ENCODE measurements at regions not wholly inside any gene's neighbourhood (a gene's known extent, or its start where the extent isn't known, plus 50 kb on each side); places are given as distances from the start of the nearest gene placed in this dataset.

GRCh38 chr4:100041646-100042045 is 91.6 kb upstream of the H2AZ1 start:
- no peaks in the 10 kb centered on the region for H3K4me1 ChIP-seq (ENCODE audit: control insufficient read depth, insufficient read depth, low read length)
- H3K27ac ChIP-seq (ENCODE audit: extremely low read depth, low read depth, low read length), result no peak overlapping the region
- TF ChIP-seq ZNF670 (tag by site-specific recombination; IDR thresholded peaks at IDR 0.05; ENCODE audit: low read depth) (no peak), ZNF223 (tag by site-specific recombination; IDR thresholded peaks at IDR 0.05) (no peak), ZNF473 (tag by site-specific recombination; IDR thresholded peaks at IDR 0.05) (no peak), ZNF423 (tag by site-specific recombination; IDR thresholded peaks at IDR 0.05) (no peak), ZNF37A (tag by site-specific recombination; IDR thresholded peaks at IDR 0.05) (no peak), HOXD13 (CRISPR knock-in tag; IDR thresholded peaks at IDR 0.05; ENCODE audit: borderline replicate concordance) (no peak), ZNF677 (tag by site-specific recombination; IDR thresholded peaks at IDR 0.05) (no peak), ZNF510 (tag by site-specific recombination; IDR thresholded peaks at IDR 0.05; ENCODE audit: insufficient replicate concordance) (no peak), ZNF837 (tag by site-specific recombination; IDR thresholded peaks at IDR 0.05) (no peak), ZSCAN23 (tag by site-specific recombination; IDR thresholded peaks at IDR 0.05) (no peak), OSR2 (tag by site-specific recombination; IDR thresholded peaks at IDR 0.05) (no peak), ZFP37 (tag by site-specific recombination; IDR thresholded peaks at IDR 0.05) (no peak)
- TF ChIP-seq, protein P1, sequence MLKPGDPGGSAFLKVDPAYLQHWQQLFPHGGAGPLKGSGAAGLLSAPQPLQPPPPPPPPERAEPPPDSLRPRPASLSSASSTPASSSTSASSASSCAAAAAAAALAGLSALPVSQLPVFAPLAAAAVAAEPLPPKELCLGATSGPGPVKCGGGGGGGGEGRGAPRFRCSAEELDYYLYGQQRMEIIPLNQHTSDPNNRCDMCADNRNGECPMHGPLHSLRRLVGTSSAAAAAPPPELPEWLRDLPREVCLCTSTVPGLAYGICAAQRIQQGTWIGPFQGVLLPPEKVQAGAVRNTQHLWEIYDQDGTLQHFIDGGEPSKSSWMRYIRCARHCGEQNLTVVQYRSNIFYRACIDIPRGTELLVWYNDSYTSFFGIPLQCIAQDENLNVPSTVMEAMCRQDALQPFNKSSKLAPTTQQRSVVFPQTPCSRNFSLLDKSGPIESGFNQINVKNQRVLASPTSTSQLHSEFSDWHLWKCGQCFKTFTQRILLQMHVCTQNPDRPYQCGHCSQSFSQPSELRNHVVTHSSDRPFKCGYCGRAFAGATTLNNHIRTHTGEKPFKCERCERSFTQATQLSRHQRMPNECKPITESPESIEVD (tag by site-specific recombination; IDR thresholded peaks at IDR 0.05), result no peak
- TF ChIP-seq, protein P2, sequence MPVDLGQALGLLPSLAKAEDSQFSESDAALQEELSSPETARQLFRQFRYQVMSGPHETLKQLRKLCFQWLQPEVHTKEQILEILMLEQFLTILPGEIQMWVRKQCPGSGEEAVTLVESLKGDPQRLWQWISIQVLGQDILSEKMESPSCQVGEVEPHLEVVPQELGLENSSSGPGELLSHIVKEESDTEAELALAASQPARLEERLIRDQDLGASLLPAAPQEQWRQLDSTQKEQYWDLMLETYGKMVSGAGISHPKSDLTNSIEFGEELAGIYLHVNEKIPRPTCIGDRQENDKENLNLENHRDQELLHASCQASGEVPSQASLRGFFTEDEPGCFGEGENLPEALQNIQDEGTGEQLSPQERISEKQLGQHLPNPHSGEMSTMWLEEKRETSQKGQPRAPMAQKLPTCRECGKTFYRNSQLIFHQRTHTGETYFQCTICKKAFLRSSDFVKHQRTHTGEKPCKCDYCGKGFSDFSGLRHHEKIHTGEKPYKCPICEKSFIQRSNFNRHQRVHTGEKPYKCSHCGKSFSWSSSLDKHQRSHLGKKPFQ (tag by site-specific recombination; IDR thresholded peaks at IDR 0.05), result no peak
- TF ChIP-seq, protein P3, sequence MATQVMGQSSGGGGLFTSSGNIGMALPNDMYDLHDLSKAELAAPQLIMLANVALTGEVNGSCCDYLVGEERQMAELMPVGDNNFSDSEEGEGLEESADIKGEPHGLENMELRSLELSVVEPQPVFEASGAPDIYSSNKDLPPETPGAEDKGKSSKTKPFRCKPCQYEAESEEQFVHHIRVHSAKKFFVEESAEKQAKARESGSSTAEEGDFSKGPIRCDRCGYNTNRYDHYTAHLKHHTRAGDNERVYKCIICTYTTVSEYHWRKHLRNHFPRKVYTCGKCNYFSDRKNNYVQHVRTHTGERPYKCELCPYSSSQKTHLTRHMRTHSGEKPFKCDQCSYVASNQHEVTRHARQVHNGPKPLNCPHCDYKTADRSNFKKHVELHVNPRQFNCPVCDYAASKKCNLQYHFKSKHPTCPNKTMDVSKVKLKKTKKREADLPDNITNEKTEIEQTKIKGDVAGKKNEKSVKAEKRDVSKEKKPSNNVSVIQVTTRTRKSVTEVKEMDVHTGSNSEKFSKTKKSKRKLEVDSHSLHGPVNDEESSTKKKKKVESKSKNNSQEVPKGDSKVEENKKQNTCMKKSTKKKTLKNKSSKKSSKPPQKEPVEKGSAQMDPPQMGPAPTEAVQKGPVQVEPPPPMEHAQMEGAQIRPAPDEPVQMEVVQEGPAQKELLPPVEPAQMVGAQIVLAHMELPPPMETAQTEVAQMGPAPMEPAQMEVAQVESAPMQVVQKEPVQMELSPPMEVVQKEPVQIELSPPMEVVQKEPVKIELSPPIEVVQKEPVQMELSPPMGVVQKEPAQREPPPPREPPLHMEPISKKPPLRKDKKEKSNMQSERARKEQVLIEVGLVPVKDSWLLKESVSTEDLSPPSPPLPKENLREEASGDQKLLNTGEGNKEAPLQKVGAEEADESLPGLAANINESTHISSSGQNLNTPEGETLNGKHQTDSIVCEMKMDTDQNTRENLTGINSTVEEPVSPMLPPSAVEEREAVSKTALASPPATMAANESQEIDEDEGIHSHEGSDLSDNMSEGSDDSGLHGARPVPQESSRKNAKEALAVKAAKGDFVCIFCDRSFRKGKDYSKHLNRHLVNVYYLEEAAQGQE (tag by site-specific recombination; IDR thresholded peaks at IDR 0.05), result no peak
- POLR2A ChIA-PET, result no interaction called here
- CTCF ChIA-PET, result interaction anchor here (0.6 kb wide), 1 partner anchor 597 kb away, joined by 3 read pairs; no protein-coding TSS in a partner anchor
- H3K4me3 ChIP-seq (ENCODE audit: low read depth, low read length), result no peak overlapping the region
- H3K36me3 ChIP-seq (ENCODE audit: control insufficient read depth in 2 of 2, insufficient read depth in 1 of 2, low read length in 2 of 2), result no peaks in the 10 kb centered on the region
- H3K9me3 ChIP-seq (ENCODE audit: control insufficient read depth, insufficient read depth, low read depth, low read length), result no peaks in the 10 kb centered on the region

- Histone ChIP-seq H3K36me3 (ENCODE audit: control insufficient read depth in 2 of 2, insufficient read depth in 1 of 2, low read length in 2 of 2) (no peaks in the 10 kb centered on the region), H3K27ac (ENCODE audit: extremely low read depth, low read depth, low read length) (no peak overlapping the region), H3K9me3 (ENCODE audit: control insufficient read depth, insufficient read depth, low read depth, low read length) (no peaks in the 10 kb centered on the region), H3K4me1 (ENCODE audit: control insufficient read depth, insufficient read depth, low read length) (no peaks in the 10 kb centered on the region), H3K4me3 (ENCODE audit: low read depth, low read length) (no peak overlapping the region)
- CTCF ChIA-PET, result no interaction called here
- POLR2A ChIA-PET, result no interaction called here
- TF ChIP-seq KLF1 (tag by site-specific recombination; IDR thresholded peaks at IDR 0.05) (no peak), ZNF148 (tag by site-specific recombination; IDR thresholded peaks at IDR 0.05; ENCODE audit: borderline replicate concordance) (no peak), ZNF138 (tag by site-specific recombination; IDR thresholded peaks at IDR 0.05; ENCODE audit: borderline replicate concordance) (no peak), SCRT1 (tag by site-specific recombination; IDR thresholded peaks at IDR 0.05; ENCODE audit: borderline replicate concordance) (no peak), ZFP3 (tag by site-specific recombination; IDR thresholded peaks at IDR 0.05; ENCODE audit: low read depth) (no peak), ZNF341 (tag by site-specific recombination; IDR thresholded peaks at IDR 0.05; ENCODE audit: low read depth) (no peak), ZSCAN16 (tag by site-specific recombination; IDR thresholded peaks at IDR 0.05) (no peak), ZNF530 (tag by site-specific recombination; IDR thresholded peaks at IDR 0.05; ENCODE audit: low read depth) (no peak), ZNF211 (tag by site-specific recombination; IDR thresholded peaks at IDR 0.05; ENCODE audit: low read depth) (no peak), ZNF747 (tag by site-specific recombination; IDR thresholded peaks at IDR 0.05) (no peak), ZNF626 (tag by site-specific recombination; IDR thresholded peaks at IDR 0.05) (no peak), ZXDB (tag by site-specific recombination; IDR thresholded peaks at IDR 0.05) (no peak), ZNF792 (tag by site-specific recombination; IDR thresholded peaks at IDR 0.05) (no peak)
These were observed 84.1 kb upstream of the H2AZ1 start for GRCh38 chr4:100034023-100034664.

All from HEK293 (cell line).